Loucy (cell line): ENCODE measurements at regions not wholly inside any gene's neighbourhood (a gene's known extent, or its start where the extent isn't known, plus 50 kb on each side); places are given as distances from the start of the nearest gene placed in this dataset.

Source experiments
- H2AFZ ChIP-seq: fragments of 200-600 bp; sonication (generic); 2 replicates; pipeline ENCODE4 v1.6.0; 2016; ENCODE audit warnings: antibody characterized with exemption, mild to moderate bottlenecking, low read length, moderate library complexity
- H3F3A ChIP-seq: fragments of 200-600 bp; 2 replicates; pipeline ENCODE4 v1.6.0; 2016; ENCODE audit warnings: antibody characterized with exemption, low read depth, mild to moderate bottlenecking
- H3K27me3 ChIP-seq: fragments of 200-600 bp; sonication (generic); 2 replicates; pipeline ENCODE4 v1.6.1; 2014; ENCODE audit warnings: low read length, mild to moderate bottlenecking; ENCODE audit not compliant: insufficient read depth, poor library complexity, severe bottlenecking
- H3K36me3 ChIP-seq: fragments of 200-600 bp; sonication (generic); 2 replicates; pipeline ENCODE4 v1.6.1; 2016; ENCODE audit warnings: low read length; ENCODE audit not compliant: insufficient read depth
- H3K4me1 ChIP-seq: fragments of 200-600 bp; sonication (generic); 2 replicates; pipeline ENCODE4 v1.5.1; 2014; ENCODE audit warnings: low read length, mild to moderate bottlenecking; ENCODE audit not compliant: insufficient read depth, poor library complexity, severe bottlenecking
- H3K4me2 ChIP-seq: fragments of 200-600 bp; sonication (generic); 2 replicates; pipeline ENCODE4 v1.6.0; 2014; ENCODE audit warnings: antibody characterized with exemption, low read length, low read depth, mild to moderate bottlenecking; ENCODE audit not compliant: poor library complexity, severe bottlenecking
- H3K4me3 ChIP-seq: fragments of 200-600 bp; sonication (generic); 2 replicates; pipeline ENCODE4 v1.5.1; 2014; ENCODE audit warnings: low read length, mild to moderate bottlenecking, mixed read lengths; ENCODE audit not compliant: poor library complexity, severe bottlenecking
- H3K79me2 ChIP-seq: fragments of 200-600 bp; sonication (generic); 2 replicates; pipeline ENCODE4 v1.6.1; 2014; ENCODE audit warnings: low read length; ENCODE audit not compliant: insufficient read depth
- H3K9ac ChIP-seq: fragments of 200-600 bp; sonication (generic); 2 replicates; pipeline ENCODE4 v1.6.0; 2014; ENCODE audit warnings: mild to moderate bottlenecking, low read depth, low read length, moderate library complexity; ENCODE audit not compliant: poor library complexity, severe bottlenecking
- H3K9me2 ChIP-seq: fragments of 200-600 bp; sonication (generic); replicated peaks from 2 replicates; pipeline ENCODE4 v1.6.1; 2016; ENCODE audit warnings: low read depth, low read length, mixed read lengths
- H3K9me3 ChIP-seq: fragments of 200-600 bp; sonication (generic); 2 replicates; pipeline ENCODE4 v1.6.1; 2014; ENCODE audit warnings: mild to moderate bottlenecking, antibody characterized with exemption, low read length, low read depth; ENCODE audit not compliant: insufficient read depth
- H4K20me1 ChIP-seq: fragments of 200-600 bp; sonication (generic); 2 replicates; pipeline ENCODE4 v1.6.0; 2014; ENCODE audit warnings: antibody characterized with exemption, low read length, mild to moderate bottlenecking; ENCODE audit not compliant: insufficient read depth, poor library complexity, severe bottlenecking
- EZH2phosphoT487 ChIP-seq: fragments of 200-600 bp; IDR thresholded peaks from 2 replicates; pipeline ENCODE4 v1.6.1; 2018; ENCODE audit warnings: antibody characterized with exemption, mild to moderate bottlenecking, moderate library complexity, borderline replicate concordance
- TF ChIP-seq, protein P1 (sequence below): fragments of 200-600 bp; sonication (generic); conservative IDR thresholded peaks from 2 replicates; pipeline ENCODE4 v1.5.1; 2014; ENCODE audit warnings: mild to moderate bottlenecking, antibody characterized with exemption, low read length

DNA sequence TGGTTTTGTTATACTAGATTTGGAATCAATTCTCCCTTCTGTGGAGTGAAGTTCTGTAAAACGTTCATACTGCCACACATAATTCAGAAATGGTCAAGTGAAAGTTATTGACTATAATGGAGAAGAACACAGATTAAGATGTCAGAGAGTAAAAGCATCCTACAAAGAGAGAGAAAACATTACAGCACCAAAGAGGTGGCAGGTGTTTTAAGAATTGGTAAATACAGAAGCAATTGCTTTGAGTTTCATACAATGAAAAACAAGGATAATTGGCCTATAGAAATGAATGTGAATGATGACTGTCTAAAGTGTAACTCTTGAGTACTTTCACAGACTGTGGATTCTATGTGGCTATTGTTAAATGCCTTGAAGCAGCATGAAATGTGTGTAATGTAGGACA is 435.6 kb upstream of the SMIM31 start:
- H2AFZ ChIP-seq: no peak overlapping the region

DNA sequence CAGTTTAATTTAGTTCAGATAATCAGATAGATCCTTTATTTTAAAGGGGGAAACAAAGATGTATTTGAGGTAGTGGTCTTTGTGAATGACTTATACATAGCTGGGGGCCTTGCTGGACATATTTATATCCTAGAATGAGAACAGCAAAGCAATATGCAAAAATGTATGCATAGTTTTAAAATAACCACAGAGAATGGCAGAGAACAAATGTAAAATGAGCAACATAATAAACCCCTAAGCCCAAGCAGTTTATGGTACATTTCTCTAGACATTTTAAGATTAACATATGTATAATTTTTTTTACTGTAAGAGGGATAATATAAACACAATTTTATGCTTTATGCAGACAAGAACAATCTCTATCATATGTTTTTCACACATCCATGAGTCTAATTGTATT is 434.2 kb upstream of the SMIM31 start:
- Histone ChIP-seq H3K4me1 (no peaks in the 10 kb centered on the region), H3F3A (no peaks in the 10 kb centered on the region), H3K4me3 (no peak overlapping the region), H3K36me3 (no peaks in the 10 kb centered on the region), H3K4me2 (no peak overlapping the region), H2AFZ (no peak overlapping the region), H3K9me2 (no peaks in the 10 kb centered on the region), H3K9ac (no peak overlapping the region), H3K9me3 (no peaks in the 10 kb centered on the region), H3K27me3 (no peaks in the 10 kb centered on the region), H4K20me1 (no peaks in the 10 kb centered on the region), H3K79me2 (no peaks in the 10 kb centered on the region)
- TF ChIP-seq, protein P1, sequence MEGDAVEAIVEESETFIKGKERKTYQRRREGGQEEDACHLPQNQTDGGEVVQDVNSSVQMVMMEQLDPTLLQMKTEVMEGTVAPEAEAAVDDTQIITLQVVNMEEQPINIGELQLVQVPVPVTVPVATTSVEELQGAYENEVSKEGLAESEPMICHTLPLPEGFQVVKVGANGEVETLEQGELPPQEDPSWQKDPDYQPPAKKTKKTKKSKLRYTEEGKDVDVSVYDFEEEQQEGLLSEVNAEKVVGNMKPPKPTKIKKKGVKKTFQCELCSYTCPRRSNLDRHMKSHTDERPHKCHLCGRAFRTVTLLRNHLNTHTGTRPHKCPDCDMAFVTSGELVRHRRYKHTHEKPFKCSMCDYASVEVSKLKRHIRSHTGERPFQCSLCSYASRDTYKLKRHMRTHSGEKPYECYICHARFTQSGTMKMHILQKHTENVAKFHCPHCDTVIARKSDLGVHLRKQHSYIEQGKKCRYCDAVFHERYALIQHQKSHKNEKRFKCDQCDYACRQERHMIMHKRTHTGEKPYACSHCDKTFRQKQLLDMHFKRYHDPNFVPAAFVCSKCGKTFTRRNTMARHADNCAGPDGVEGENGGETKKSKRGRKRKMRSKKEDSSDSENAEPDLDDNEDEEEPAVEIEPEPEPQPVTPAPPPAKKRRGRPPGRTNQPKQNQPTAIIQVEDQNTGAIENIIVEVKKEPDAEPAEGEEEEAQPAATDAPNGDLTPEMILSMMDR: no peak
- no peak for TF ChIP-seq EZH2phosphoT487

More for the DNA sequence above, 435.6 kb upstream of the SMIM31 start:
- Histone ChIP-seq H3K9ac (no peak overlapping the region), H3K9me3 (no peaks in the 10 kb centered on the region), H3K4me1 (no peaks in the 10 kb centered on the region), H3K27me3 (no peaks in the 10 kb centered on the region), H3K36me3 (no peaks in the 10 kb centered on the region), H4K20me1 (no peaks in the 10 kb centered on the region), H3F3A (no peaks in the 10 kb centered on the region), H3K4me3 (no peak overlapping the region), H3K4me2 (no peak overlapping the region), H3K9me2 (no peaks in the 10 kb centered on the region), H3K79me2 (no peaks in the 10 kb centered on the region)
- TF ChIP-seq, protein P1: no peak
- TF ChIP-seq EZH2phosphoT487: no peak

DNA sequence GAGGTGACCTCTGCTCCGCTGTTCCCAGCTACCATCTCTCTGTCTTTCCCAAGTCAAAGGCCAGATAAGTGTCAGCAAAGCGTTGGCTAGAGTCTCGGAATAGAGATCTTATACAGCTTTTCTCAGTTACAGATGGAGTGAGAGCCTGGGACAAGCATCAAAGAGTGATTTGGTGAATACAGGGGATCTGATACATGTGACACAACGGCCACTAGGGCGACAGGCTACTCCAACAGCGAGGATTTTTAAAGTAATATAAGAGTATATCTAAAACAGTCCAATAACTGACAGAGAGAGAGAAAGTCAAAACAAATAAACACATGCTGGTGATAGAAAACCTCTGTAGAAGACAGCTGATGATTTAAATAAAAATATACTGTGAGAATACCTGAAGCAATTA is 433.1 kb upstream of the SMIM31 start:
- no peak overlapping the region for H2AFZ ChIP-seq
- no peak overlapping the region for H3K9ac ChIP-seq
- no peak overlapping the region for H3K4me2 ChIP-seq
- H3K27me3 ChIP-seq: no peaks in the 10 kb centered on the region
- H3K36me3 ChIP-seq: no peaks in the 10 kb centered on the region
- H3K4me1 ChIP-seq: no peaks in the 10 kb centered on the region
- no peaks in the 10 kb centered on the region for H3K9me3 ChIP-seq
- no peaks in the 10 kb centered on the region for H3K9me2 ChIP-seq
- H4K20me1 ChIP-seq: no peaks in the 10 kb centered on the region
- TF ChIP-seq, protein P1: no peak
- TF ChIP-seq EZH2phosphoT487: no peak
- no peaks in the 10 kb centered on the region for H3F3A ChIP-seq
- no peak overlapping the region for H3K4me3 ChIP-seq
- no peaks in the 10 kb centered on the region for H3K79me2 ChIP-seq
